Hypothalamus (tissue), 51 donors: ENCODE measurements at regions not wholly inside any gene's neighbourhood (a gene's known extent, or its start where the extent isn't known, plus 50 kb on each side); places are given as distances from the start of the nearest gene placed in this dataset.

Source experiments
- DNase-seq, 51 donors: peaks; one replicate each; lab custom pipeline; 2025; lab: John Stamatoyannopoulos, UW

GRCh38 chr1:98487620-98488019, 173.9 kb upstream of the SNX7 start:
- DNase-seq: no peak

- no peak for DNase-seq
Observed at GRCh38 chr1:98482611-98483010, 178.9 kb upstream of the SNX7 start.

GRCh38 chr1:98480271-98480670, 181.2 kb upstream of the SNX7 start:
- no peak for DNase-seq

- no peak for DNase-seq
Observed at GRCh38 chr1:98478121-98478520, 183.4 kb upstream of the SNX7 start.

GRCh38 chr1:98472878-98473277, 188.6 kb upstream of the SNX7 start:
- no peak for DNase-seq

GRCh38 chr1:98471633-98472032, 189.9 kb upstream of the SNX7 start:
- no peak for DNase-seq

- peak in 1 of 51 donors; percentile 1 for DNase-seq
Observed at GRCh38 chr1:98468111-98468717, 193.3 kb upstream of the SNX7 start.

GRCh38 chr1:98467586-98467985, 193.9 kb upstream of the SNX7 start:
- no peak for DNase-seq

- no peak for DNase-seq
Observed at GRCh38 chr1:98467122-98467521, 194.4 kb upstream of the SNX7 start.

GRCh38 chr1:98461873-98462385, 199.6 kb upstream of the SNX7 start:
- DNase-seq: no peak

GRCh38 chr1:98460136-98460535, 201.4 kb upstream of the SNX7 start:
- DNase-seq: no peak

GRCh38 chr1:98459486-98459870, 202.0 kb upstream of the SNX7 start:
- no peak for DNase-seq

- no peak for DNase-seq
Observed at GRCh38 chr1:98458511-98459485, 202.7 kb upstream of the SNX7 start.

GRCh38 chr1:98457248-98457647, 204.3 kb upstream of the SNX7 start:
- no peak for DNase-seq

GRCh38 chr1:98454666-98455065, 206.9 kb upstream of the SNX7 start:
- DNase-seq: no peak

GRCh38 chr1:98453066-98453465, 208.5 kb upstream of the SNX7 start:
- no peak for DNase-seq

- DNase-seq: no peak
Observed at GRCh38 chr1:98452162-98452561, 209.4 kb upstream of the SNX7 start.

- DNase-seq: no peak
Observed at GRCh38 chr1:98441281-98441680, 220.2 kb upstream of the SNX7 start.

GRCh38 chr1:98439471-98439870, 222.1 kb upstream of the SNX7 start:
- no peak for DNase-seq

- no peak for DNase-seq
Observed at GRCh38 chr1:98437540-98437939, 224.0 kb upstream of the SNX7 start.

- no peak for DNase-seq
Observed at GRCh38 chr1:98437011-98437410, 224.5 kb upstream of the SNX7 start.

GRCh38 chr1:98429965-98430443, 231.5 kb upstream of the SNX7 start:
- no peak for DNase-seq
